Suprapubic skin (tissue), 4 donors: ENCODE measurements at regions not wholly inside any gene's neighbourhood (a gene's known extent, or its start where the extent isn't known, plus 50 kb on each side); places are given as distances from the start of the nearest gene placed in this dataset.
"Not testable (repeated sequence)": the region's sequence is repeated elsewhere in the genome, so short reads cannot be mapped to it uniquely, and the experiment has no call there.

Experiments used
- DNase-seq, 2 donors: peaks; one replicate each; pipeline ENCODE4 v3.0.0-alpha.2; 2019; ENCODE audit warnings: low spot score in 2 of 2
- H3K27ac ChIP-seq: fragments of 200-600 bp; sonication (generic); one replicate; pipeline ENCODE4 v1.5.1; 2019
- H3K27me3 ChIP-seq: fragments of 200-600 bp; sonication (generic); one replicate; pipeline ENCODE4 v1.5.1; 2019
- H3K36me3 ChIP-seq: fragments of 200-600 bp; sonication (generic); one replicate; pipeline ENCODE4 v1.5.1; 2019
- H3K4me1 ChIP-seq: fragments of 200-600 bp; sonication (generic); one replicate; pipeline ENCODE4 v1.5.1; 2019
- H3K4me3 ChIP-seq: fragments of 200-600 bp; sonication (generic); one replicate; pipeline ENCODE4 v1.5.1; 2019; ENCODE audit warnings: mild to moderate bottlenecking
- H3K9me3 ChIP-seq: fragments of 200-600 bp; sonication (generic); one replicate; pipeline ENCODE4 v1.5.1; 2019
- EP300 ChIP-seq: sonication (generic); formaldehyde crosslinking; IDR thresholded peaks from one replicate; pipeline ENCODE4 v1.6.1; 2017; ENCODE audit warnings: antibody characterized with exemption
- POLR2A ChIP-seq, 2 donors: fragments of 450-650 bp; IDR thresholded peaks; one replicate each; pipeline ENCODE4 v1.6.1; 2017; ENCODE audit warnings: antibody characterized with exemption in 2 of 2, mild to moderate bottlenecking in 2 of 2, moderate library complexity in 2 of 2
- POLR2AphosphoS5 ChIP-seq, 3 donors: sonication (generic); formaldehyde crosslinking; IDR thresholded peaks; one replicate each; pipeline ENCODE4 v1.6.1; 2017; ENCODE audit warnings: antibody characterized with exemption in 3 of 3
- WGBS: methylation state at CpG from one replicate; pipeline ENCODE4 v1.1.5; 2018; 5-methylcytosine and 5-hydroxymethylcytosine counted together
- TF ChIP-seq, protein P1 (sequence below), 2 donors: fragments of 200-600 bp in 1 of 2; fragments of 450-650 bp in 1 of 2; sonication (generic) in 1 of 2; IDR thresholded peaks; one replicate each; pipeline ENCODE4 v1.5.1; 2016 to 2019; ENCODE audit warnings: antibody characterized with exemption in 2 of 2, mild to moderate bottlenecking in 1 of 2, moderate library complexity in 1 of 2

DNA sequence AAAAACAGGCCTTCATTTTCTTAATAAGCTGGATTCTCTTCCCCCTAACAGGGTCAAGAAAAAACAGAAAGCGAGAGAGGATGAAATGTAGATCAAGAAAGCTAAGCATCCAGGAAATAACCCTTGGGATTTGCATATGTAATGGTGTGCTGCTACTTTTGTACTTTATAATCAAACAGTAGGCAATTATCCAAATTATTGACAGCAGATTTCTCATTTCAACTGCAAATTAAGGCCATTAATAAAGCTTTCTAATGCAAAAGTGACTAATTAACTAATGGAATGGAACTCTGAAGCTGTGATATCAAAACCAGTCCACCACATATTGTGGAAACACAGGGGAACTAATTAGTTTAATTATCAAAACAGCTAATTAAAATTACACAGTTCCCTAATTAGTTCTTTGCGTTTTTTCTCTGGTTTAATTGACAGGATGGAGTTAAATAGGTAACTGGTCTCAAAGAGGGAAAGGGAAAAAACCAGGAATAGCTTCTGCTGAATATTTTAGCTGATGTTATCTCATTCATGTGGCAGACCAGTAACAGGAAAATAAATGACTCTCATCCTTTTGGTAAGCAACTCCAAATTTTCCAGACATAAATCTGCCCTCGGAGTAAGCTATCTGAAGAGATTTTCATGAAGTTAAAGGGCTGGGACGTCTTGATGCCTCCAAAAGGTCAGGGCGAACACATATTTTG, 182.7 kb upstream of the LMO3 start:
- TF ChIP-seq EP300 = no peak
- TF ChIP-seq, protein P1, sequence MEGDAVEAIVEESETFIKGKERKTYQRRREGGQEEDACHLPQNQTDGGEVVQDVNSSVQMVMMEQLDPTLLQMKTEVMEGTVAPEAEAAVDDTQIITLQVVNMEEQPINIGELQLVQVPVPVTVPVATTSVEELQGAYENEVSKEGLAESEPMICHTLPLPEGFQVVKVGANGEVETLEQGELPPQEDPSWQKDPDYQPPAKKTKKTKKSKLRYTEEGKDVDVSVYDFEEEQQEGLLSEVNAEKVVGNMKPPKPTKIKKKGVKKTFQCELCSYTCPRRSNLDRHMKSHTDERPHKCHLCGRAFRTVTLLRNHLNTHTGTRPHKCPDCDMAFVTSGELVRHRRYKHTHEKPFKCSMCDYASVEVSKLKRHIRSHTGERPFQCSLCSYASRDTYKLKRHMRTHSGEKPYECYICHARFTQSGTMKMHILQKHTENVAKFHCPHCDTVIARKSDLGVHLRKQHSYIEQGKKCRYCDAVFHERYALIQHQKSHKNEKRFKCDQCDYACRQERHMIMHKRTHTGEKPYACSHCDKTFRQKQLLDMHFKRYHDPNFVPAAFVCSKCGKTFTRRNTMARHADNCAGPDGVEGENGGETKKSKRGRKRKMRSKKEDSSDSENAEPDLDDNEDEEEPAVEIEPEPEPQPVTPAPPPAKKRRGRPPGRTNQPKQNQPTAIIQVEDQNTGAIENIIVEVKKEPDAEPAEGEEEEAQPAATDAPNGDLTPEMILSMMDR (IDR thresholded peaks at IDR 0.05) = no peak
- TF ChIP-seq POLR2A (IDR thresholded peaks at IDR 0.05) = no peak
- TF ChIP-seq POLR2AphosphoS5 (IDR thresholded peaks at IDR 0.05) = no peak
- no peak overlapping the region for H3K4me3 ChIP-seq
- no peak for DNase-seq

DNA sequence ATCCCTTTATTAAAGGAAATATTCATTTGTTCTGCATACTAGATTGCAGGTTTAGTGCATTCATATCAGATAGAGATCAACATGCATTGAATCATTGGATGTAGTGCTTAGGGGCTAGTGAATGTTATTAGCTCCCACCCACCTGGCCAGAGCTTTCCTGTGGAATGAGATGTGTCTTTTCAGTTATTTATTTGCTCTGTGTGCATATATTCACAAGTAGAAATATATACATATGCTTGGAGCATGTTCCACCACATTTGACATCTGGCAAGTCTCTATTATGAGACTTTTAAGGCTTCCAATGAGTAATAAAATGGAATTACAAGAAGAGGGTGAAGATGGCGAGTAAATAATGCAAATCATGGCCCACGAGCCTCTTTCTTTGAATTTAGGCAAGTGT, 180.0 kb upstream of the LMO3 start:
- TF ChIP-seq EP300 (no peak), POLR2A (IDR thresholded peaks at IDR 0.05) (no peak), POLR2AphosphoS5 (IDR thresholded peaks at IDR 0.05) (no peak)
- TF ChIP-seq, protein P1 (IDR thresholded peaks at IDR 0.05) = no peak
- Histone ChIP-seq H3K36me3 (no peaks in the 10 kb centered on the region), H3K27ac (no peak overlapping the region), H3K4me3 (no peak overlapping the region), H3K9me3 (no peaks in the 10 kb centered on the region), H3K4me1 (no peaks in the 10 kb centered on the region), H3K27me3 (no peaks in the 10 kb centered on the region)
- no peak for DNase-seq
- 40% methylated on average over 2 of the region's 2 CpGs for WGBS

More for the DNA sequence above, 182.7 kb upstream of the LMO3 start:
- 29% methylated on average over 5 of the region's 5 CpGs for WGBS
- Histone ChIP-seq H3K4me1 (no peaks in the 10 kb centered on the region), H3K27me3 (no peaks in the 10 kb centered on the region), H3K9me3 (no peaks in the 10 kb centered on the region), H3K36me3 (no peaks in the 10 kb centered on the region), H3K27ac (no peak overlapping the region)

DNA sequence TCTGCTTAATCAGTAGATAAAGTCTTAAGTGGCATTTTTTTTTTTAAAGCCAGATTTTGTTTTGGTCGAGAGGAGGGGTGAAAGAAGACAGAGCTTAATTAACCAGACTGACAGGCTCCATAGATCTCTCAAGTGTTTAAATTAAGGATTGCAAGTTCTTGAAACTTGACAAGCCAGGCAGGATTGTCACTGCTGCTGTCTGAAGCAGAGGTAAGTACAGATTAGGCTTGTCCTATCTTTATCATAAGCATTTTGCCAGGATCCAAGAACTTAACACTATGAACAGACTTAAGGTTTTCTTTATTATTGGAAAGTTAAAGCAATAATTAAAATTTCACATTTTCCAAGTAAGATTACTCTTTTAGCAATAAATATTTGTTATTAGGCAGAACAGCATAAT, 179.6 kb upstream of the LMO3 start:
- TF ChIP-seq POLR2AphosphoS5 (IDR thresholded peaks at IDR 0.05) (no peak), POLR2A (IDR thresholded peaks at IDR 0.05) (no peak), EP300 (no peak)
- TF ChIP-seq, protein P1 (IDR thresholded peaks at IDR 0.05) = no peak
- WGBS = 18% methylated on average over 1 of the region's 1 CpG
- no peaks in the 10 kb centered on the region for H3K9me3 ChIP-seq
- H3K4me3 ChIP-seq = no peak overlapping the region
- H3K36me3 ChIP-seq = no peaks in the 10 kb centered on the region
- H3K27me3 ChIP-seq = no peaks in the 10 kb centered on the region
- no peak overlapping the region for H3K27ac ChIP-seq
- no peak for DNase-seq
- no peaks in the 10 kb centered on the region for H3K4me1 ChIP-seq

DNA sequence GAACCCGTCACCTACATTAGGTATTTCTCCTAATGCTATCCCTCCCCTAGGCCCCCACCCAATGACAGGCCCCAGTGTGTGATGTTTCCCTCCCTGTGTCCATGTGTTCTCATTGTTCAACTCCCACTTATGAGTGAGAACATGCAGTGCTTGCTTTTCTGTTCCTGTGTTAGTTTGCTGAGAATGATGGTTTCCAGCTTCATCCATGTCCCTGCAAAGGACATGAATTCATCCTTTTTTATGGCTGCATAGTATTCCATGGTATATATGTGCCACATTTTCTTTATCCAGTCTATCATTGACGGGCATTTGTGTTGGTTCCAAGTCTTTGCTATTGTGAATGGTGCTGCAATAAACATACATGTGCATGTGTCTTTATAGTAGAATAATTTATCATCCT, 163.2 kb upstream of the LMO3 start:
- H3K4me1 ChIP-seq, H3K4me3 ChIP-seq, DNase-seq, H3K27me3 ChIP-seq, H3K27ac ChIP-seq, H3K36me3 ChIP-seq: not testable (repeated sequence)
- 90% methylated on average over 2 of the region's 2 CpGs for WGBS
- peaks cover 11% of the 10 kb centered on the region for H3K9me3 ChIP-seq

DNA sequence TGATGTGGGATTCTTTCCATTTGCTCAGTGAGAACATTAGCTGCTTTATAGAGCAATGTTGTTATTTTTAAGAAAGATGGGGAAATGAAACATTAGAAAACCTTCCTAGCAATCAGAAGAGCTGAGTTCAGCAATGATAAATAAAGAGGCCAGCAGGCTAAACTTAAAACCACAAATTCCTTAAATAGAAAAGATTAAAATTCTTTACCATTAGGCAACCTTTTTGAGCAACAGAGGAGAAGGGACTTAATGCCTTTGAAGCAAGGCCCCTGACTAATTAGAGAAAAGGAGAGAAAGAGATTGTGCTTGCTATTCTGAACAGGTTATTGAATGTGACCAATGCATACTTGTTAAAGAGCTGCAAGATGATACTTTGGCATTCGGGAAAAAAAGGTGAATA, 160.8 kb upstream of the LMO3 start:
- Histone ChIP-seq H3K9me3 (peaks cover 11% of the 10 kb centered on the region), H3K27me3 (no peaks in the 10 kb centered on the region), H3K4me3 (no peak overlapping the region), H3K27ac (no peak overlapping the region), H3K36me3 (no peaks in the 10 kb centered on the region), H3K4me1 (no peaks in the 10 kb centered on the region)
- WGBS = 84% methylated on average over 1 of the region's 1 CpG
- DNase-seq = no peak
- TF ChIP-seq, protein P1 (IDR thresholded peaks at IDR 0.05) = no peak
- TF ChIP-seq POLR2A (IDR thresholded peaks at IDR 0.05) (no peak), EP300 (no peak), POLR2AphosphoS5 (IDR thresholded peaks at IDR 0.05) (no peak)

DNA sequence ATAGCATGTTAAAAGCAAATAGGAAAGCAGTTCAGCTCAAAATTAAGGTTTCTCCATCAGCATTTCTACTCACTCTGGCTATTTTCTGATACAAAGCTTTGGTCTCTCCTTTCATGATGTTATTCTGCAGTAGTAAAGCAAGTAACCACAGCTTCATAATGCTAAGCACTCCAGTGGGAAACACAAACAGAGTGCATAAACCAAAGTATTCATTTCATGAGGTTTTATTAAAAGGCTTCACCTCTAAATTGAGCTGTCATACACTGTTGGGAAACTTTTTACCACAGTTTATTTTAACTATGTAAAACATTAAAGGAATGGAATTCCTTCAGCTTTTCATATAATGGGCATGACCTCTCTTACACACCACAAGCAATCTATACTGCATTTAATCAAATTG, 157.9 kb upstream of the LMO3 start:
- TF ChIP-seq EP300 = no peak
- TF ChIP-seq POLR2AphosphoS5 (IDR thresholded peaks at IDR 0.05) = no peak
- TF ChIP-seq POLR2A (IDR thresholded peaks at IDR 0.05) = no peak
- TF ChIP-seq, protein P1 (IDR thresholded peaks at IDR 0.05) = no peak
- H3K4me1 ChIP-seq = no peaks in the 10 kb centered on the region
- H3K27ac ChIP-seq = no peak overlapping the region
- no peak for DNase-seq
- no peaks in the 10 kb centered on the region for H3K36me3 ChIP-seq
- H3K9me3 ChIP-seq = peaks cover 4% of the 10 kb centered on the region
- H3K27me3 ChIP-seq = no peaks in the 10 kb centered on the region
- H3K4me3 ChIP-seq = no peak overlapping the region
